ENCODE measurements at regions not wholly inside any gene's neighbourhood (a gene's known extent, or its start where the extent isn't known, plus 50 kb on each side); places are given as distances from the start of the nearest gene placed in this dataset.

GRCh38 chr1:69081668-69082067 is 486.1 kb upstream of the LRRC7 start:
- TF ChIP-seq POLR2A (IDR thresholded peaks at IDR 0.05) = no peak
- no peak for TF ChIP-seq CTCF (IDR thresholded peaks at IDR 0.05)
